HepG2 (cell line): ENCODE measurements at regions not wholly inside any gene's neighbourhood (a gene's known extent, or its start where the extent isn't known, plus 50 kb on each side); places are given as distances from the start of the nearest gene placed in this dataset.

Experiments used
- ATAC-seq: fragments of 200-7000 bp; cut with Tn5 transposase; 3 replicates; pipeline ENCODE4 v1.9.1; 2020; ENCODE audit warnings: mild to moderate bottlenecking, moderate library complexity
- BruUV-seq: library from RNA; stranded (reverse); fragments of 400-500 nt; replicated peaks from 2 replicates; lab custom pipeline; 2021; lab: Mats Ljungman, UMichigan
- CTCF ChIA-PET: fragments of 300-600 bp; formaldehyde crosslinking; extraction: SDS; loops from one replicate; lab custom pipeline; 2021; ENCODE audit warnings: low total read pairs, inconsistent platforms, low intra/inter-chr PET ratio; lab: Yijun Ruan, JAX
- POLR2A ChIA-PET: fragments of 350-600 bp; sonication (Branson Sonifier 250); formaldehyde crosslinking; loops from one replicate; lab custom pipeline; 2020; ENCODE audit warnings: antibody characterized with exemption, inconsistent platforms; lab: Yijun Ruan, JAX
- DNase-seq: peaks from one replicate; pipeline ENCODE4 v3.0.0-alpha.2; 2015; ENCODE audit warnings: low spot score
- FAIRE-seq: peaks from 3 replicates; lab custom pipeline; 2011; peaks lifted over from hg19 to GRCh38; lab: Jason Lieb, UNC
- H2AFZ ChIP-seq: one replicate; pipeline ENCODE4 v1.6.1; 2011; ENCODE audit warnings: low read length, inconsistent platforms
- H3K27ac ChIP-seq: fragments of 300-600 bp; 3 replicates; pipeline ENCODE4 v1.8.0; 2011; ENCODE audit warnings: mixed run types, mild to moderate bottlenecking, mixed read lengths, low read length, inconsistent platforms; ENCODE audit not compliant: insufficient read depth; ENCODE audit errors: extremely low read length
- H3K27me3 ChIP-seq, 2 experiments: fragments of 200-600 bp in 1 of 2; 2 replicates in 1 of 2; 3 replicates in 1 of 2; pipeline versions ENCODE4 v1.6.0 to v1.8.0; 2011; ENCODE audit warnings: low read length in 2 of 2, mild to moderate bottlenecking in 2 of 2, moderate library complexity in 2 of 2, inconsistent platforms in 1 of 2; ENCODE audit not compliant: insufficient read depth in 2 of 2, control insufficient read depth in 1 of 2
- H3K36me3 ChIP-seq, 2 experiments: fragments of 200-600 bp in 1 of 2; replicated peaks in 1 of 2; 2 replicates in 1 of 2; 3 replicates in 1 of 2; pipeline versions ENCODE4 v1.5.1 to v1.8.0; 2011; ENCODE audit warnings: low read length in 2 of 2, inconsistent platforms in 1 of 2; ENCODE audit not compliant: insufficient read depth in 2 of 2, control insufficient read depth in 1 of 2
- H3K4me1 ChIP-seq: 2 replicates; pipeline ENCODE4 v1.5.1; 2012; ENCODE audit warnings: low read length, inconsistent platforms; ENCODE audit not compliant: insufficient read depth
- H3K4me2 ChIP-seq: 2 replicates; pipeline ENCODE4 v1.6.0; 2011; ENCODE audit warnings: low read depth, low read length, inconsistent platforms
- H3K4me3 ChIP-seq, 3 experiments: fragments of 200-600 bp in 1 of 3; sonication (generic), shearing (Covaris generic) in 1 of 3; replicated peaks in 1 of 3; 2 replicates each; pipeline ENCODE4 v1.5.1; 2011 to 2016; ENCODE audit warnings: low read length in 3 of 3, inconsistent platforms in 2 of 3, low read depth in 2 of 3, mild to moderate bottlenecking in 2 of 3, control low read depth in 1 of 3, mixed read lengths in 1 of 3; ENCODE audit not compliant: insufficient read depth in 1 of 3
- H3K79me2 ChIP-seq: one replicate; pipeline ENCODE4 v1.6.1; 2011; ENCODE audit warnings: low read length, inconsistent platforms; ENCODE audit not compliant: insufficient read depth
- H3K9ac ChIP-seq: 2 replicates; pipeline ENCODE4 v1.6.0; 2011; ENCODE audit warnings: mild to moderate bottlenecking, low read depth, low read length, inconsistent platforms; ENCODE audit not compliant: insufficient read depth
- H3K9me3 ChIP-seq: 2 replicates; pipeline ENCODE4 v1.5.1; 2012; ENCODE audit warnings: mild to moderate bottlenecking, low read length
- H4K20me1 ChIP-seq: 2 replicates; pipeline ENCODE4 v1.6.0; 2011; ENCODE audit warnings: inconsistent platforms, mild to moderate bottlenecking, low read length, moderate library complexity; ENCODE audit not compliant: insufficient read depth
- ERF ChIP-seq: IDR thresholded peaks from 2 replicates; pipeline ENCODE4 v1.6.1; 2018; ENCODE audit warnings: missing biosample characterization, missing genetic modification reagents
- IKZF4 ChIP-seq: sonication (generic); formaldehyde crosslinking; IDR thresholded peaks from 2 replicates; pipeline ENCODE4 v1.5.1; 2020; ENCODE audit warnings: borderline replicate concordance, mild to moderate bottlenecking, low read depth, missing genetic modification reagents; ENCODE audit errors: not compliant biosample characterization
- IRF2 ChIP-seq: IDR thresholded peaks from 2 replicates; pipeline ENCODE4 v1.6.1; 2018; ENCODE audit warnings: missing genetic modification reagents, missing compliant biosample characterization
- KLF6 ChIP-seq: IDR thresholded peaks from 2 replicates; pipeline ENCODE4 v1.8.0; 2016; ENCODE audit warnings: missing biosample characterization, missing genetic modification reagents
- NCOA5 ChIP-seq: sonication (generic); formaldehyde crosslinking; IDR thresholded peaks from 2 replicates; pipeline ENCODE4 v1.4.0; 2020; ENCODE audit warnings: missing genetic modification reagents
- NFE2L2 ChIP-seq: fragments of 150-350 bp; IDR thresholded peaks from 2 replicates; pipeline ENCODE4 v1.6.1; 2014; ENCODE audit warnings: low read length
- PCBP1 ChIP-seq: fragments of 200-400 bp; formaldehyde crosslinking; IDR thresholded peaks from 2 replicates; pipeline ENCODE4 v1.6.1; 2017; ENCODE audit warnings: mild to moderate bottlenecking, low read depth, low read length, borderline replicate concordance
- RBAK ChIP-seq: sonication (generic); formaldehyde crosslinking; IDR thresholded peaks from 2 replicates; pipeline ENCODE4 v1.5.1; 2020; ENCODE audit warnings: mild to moderate bottlenecking, missing genetic modification reagents
- ZMYM3 ChIP-seq: sonication (generic); formaldehyde crosslinking; IDR thresholded peaks from 2 replicates; pipeline ENCODE4 v1.5.1; 2020; ENCODE audit warnings: mild to moderate bottlenecking, missing genetic modification reagents
- WGBS: methylation state at CpG from one replicate; pipeline ENCODE4 v1.1.6; 2017; ENCODE audit warnings: low lambda C conversion rate; 5-methylcytosine and 5-hydroxymethylcytosine counted together
- in situ Hi-C: cut with HindIII; loops from 2 replicates; pipeline ENCODE4 v1.10.0; 2017; ENCODE audit warnings: low pct_unique_long_range_greater_than_20kb; ENCODE audit not compliant: extremely low pct_ligation_motif_present
- intact Hi-C: fragments of 100-400 bp; cut with micrococcal nuclease; formaldehyde crosslinking; loops from one replicate; pipeline ENCODE4 v1.10.0; 2022; ENCODE audit not compliant: unreplicated experiment
- TF ChIP-seq, protein P1 (sequence below): sonication (generic); formaldehyde crosslinking; IDR thresholded peaks from 2 replicates; pipeline ENCODE4 v1.5.0; 2020; ENCODE audit warnings: missing genetic modification reagents

DNA sequence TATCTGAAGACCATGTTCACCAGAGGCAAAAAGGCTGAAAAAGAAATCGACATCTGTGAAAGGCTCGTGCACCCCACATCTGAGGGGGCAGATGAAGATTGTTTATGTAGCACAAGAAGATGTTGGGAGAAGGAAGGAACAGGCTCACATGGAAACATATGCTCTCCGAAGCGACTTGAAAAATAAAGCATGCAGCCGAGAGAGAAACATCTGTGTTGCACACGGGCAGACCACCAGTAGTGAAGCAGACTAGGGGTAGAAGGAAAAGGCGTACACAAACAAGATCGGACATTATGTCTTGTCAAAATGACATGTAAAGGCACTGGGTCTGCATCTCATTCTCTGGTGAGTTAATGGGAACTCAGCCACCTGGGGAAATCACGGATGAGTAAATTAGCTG is 356.5 kb downstream of the ZIC4 start:
- no peaks in the 10 kb centered on the region for H3K4me1 ChIP-seq
- 27% methylated on average over 9 of the region's 9 CpGs for WGBS
- TF ChIP-seq ERF (no peak), NCOA5 (CRISPR knock-in tag) (no peak), ZMYM3 (CRISPR knock-in tag) (no peak)
- TF ChIP-seq, protein P1, sequence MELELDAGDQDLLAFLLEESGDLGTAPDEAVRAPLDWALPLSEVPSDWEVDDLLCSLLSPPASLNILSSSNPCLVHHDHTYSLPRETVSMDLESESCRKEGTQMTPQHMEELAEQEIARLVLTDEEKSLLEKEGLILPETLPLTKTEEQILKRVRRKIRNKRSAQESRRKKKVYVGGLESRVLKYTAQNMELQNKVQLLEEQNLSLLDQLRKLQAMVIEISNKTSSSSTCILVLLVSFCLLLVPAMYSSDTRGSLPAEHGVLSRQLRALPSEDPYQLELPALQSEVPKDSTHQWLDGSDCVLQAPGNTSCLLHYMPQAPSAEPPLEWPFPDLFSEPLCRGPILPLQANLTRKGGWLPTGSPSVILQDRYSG (CRISPR knock-in tag): no peak
- TF ChIP-seq, all 625 proteins: peak for 0
- no peaks in the 10 kb centered on the region for H3K79me2 ChIP-seq
- H3K9ac ChIP-seq: no peak overlapping the region
- H4K20me1 ChIP-seq: no peaks in the 10 kb centered on the region
- H3K36me3 ChIP-seq: no peaks in the 10 kb centered on the region
- FAIRE-seq (no peak), DNase-seq (no peak), ATAC-seq (no peak)
- H3K9me3 ChIP-seq: no peaks in the 10 kb centered on the region
- in situ Hi-C loops (no loop called here), intact Hi-C loops (no loop called here)
- BruUV-seq: no TSS peak
- no peak overlapping the region for H2AFZ ChIP-seq
- CTCF ChIA-PET: no interaction called here
- H3K4me3 ChIP-seq: no peak overlapping the region
- H3K4me2 ChIP-seq: no peak overlapping the region
- POLR2A ChIA-PET: no interaction called here
- no peak overlapping the region for H3K27ac ChIP-seq
- no peaks in the 10 kb centered on the region for H3K27me3 ChIP-seq

DNA sequence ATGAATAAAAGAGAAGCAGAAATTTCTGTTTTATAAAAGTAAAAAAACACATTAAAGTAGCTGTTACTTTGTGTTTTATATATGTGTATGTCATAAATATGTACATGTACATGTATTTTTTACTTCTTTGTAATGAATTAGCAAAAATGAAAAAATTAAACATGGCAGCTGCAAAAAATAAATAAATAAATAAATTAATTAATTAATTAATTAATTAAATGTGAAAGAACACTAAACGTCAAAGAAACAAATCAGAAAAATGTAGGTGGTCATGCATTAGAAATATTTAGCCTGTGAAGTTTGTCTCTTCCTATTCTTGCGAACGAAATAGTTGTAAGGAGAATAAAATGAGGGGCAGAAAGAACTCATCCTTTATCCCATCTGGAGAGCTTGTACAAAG is 357.0 kb downstream of the ZIC4 start:
- no peak overlapping the region for H3K27ac ChIP-seq
- no TSS peak for BruUV-seq
- no peaks in the 10 kb centered on the region for H3K4me1 ChIP-seq
- intact Hi-C loops (no loop called here), in situ Hi-C loops (no loop called here)
- ChIA-PET POLR2A (no interaction called here), CTCF (no interaction called here)
- DNase-seq: no peak
- no peaks in the 10 kb centered on the region for H3K9me3 ChIP-seq
- WGBS: 49% methylated on average over 3 of the region's 3 CpGs
- H3K79me2 ChIP-seq: no peaks in the 10 kb centered on the region
- no peak for ATAC-seq
- H3K4me3 ChIP-seq: no peak overlapping the region
- H3K36me3 ChIP-seq: no peaks in the 10 kb centered on the region
- H4K20me1 ChIP-seq: no peaks in the 10 kb centered on the region
- H3K4me2 ChIP-seq: no peak overlapping the region
- TF ChIP-seq IKZF4 (CRISPR knock-in tag) (no peak), PCBP1 (no peak), NFE2L2 (no peak), RBAK (CRISPR knock-in tag) (no peak), KLF6 (CRISPR knock-in tag) (no peak), IRF2 (no peak)
- no peak overlapping the region for H2AFZ ChIP-seq
- no peak overlapping the region for H3K9ac ChIP-seq
- no peaks in the 10 kb centered on the region for H3K27me3 ChIP-seq
- no peak for FAIRE-seq
